Skeletal muscle tissue (tissue), 3 donors: ENCODE measurements at regions not wholly inside any gene's neighbourhood (a gene's known extent, or its start where the extent isn't known, plus 50 kb on each side); places are given as distances from the start of the nearest gene placed in this dataset.

ENCODE experiments used
- H3K27ac ChIP-seq: one replicate; pipeline ENCODE4 v1.7.0; 2013; ENCODE audit warnings: mild to moderate bottlenecking, low read depth, low read length, inconsistent platforms
- H3K27me3 ChIP-seq, 3 donors: one replicate each; pipeline ENCODE4 v1.7.0; 2013; ENCODE audit warnings: low read length in 3 of 3; ENCODE audit not compliant: control insufficient read depth in 3 of 3, insufficient read depth in 3 of 3
- H3K36me3 ChIP-seq, 3 donors: one replicate each; pipeline ENCODE4 v1.7.0; 2013; ENCODE audit warnings: low read length in 3 of 3; ENCODE audit not compliant: control insufficient read depth in 3 of 3, insufficient read depth in 3 of 3
- H3K4me1 ChIP-seq, 3 donors: one replicate each; pipeline ENCODE4 v1.7.0; 2013; ENCODE audit warnings: low read length in 3 of 3, mild to moderate bottlenecking in 3 of 3; ENCODE audit not compliant: control insufficient read depth in 3 of 3, insufficient read depth in 3 of 3
- H3K4me3 ChIP-seq, 3 donors: one replicate each; pipeline ENCODE4 v1.7.0; 2013; ENCODE audit warnings: low read length in 3 of 3
- H3K9ac ChIP-seq, 3 donors: one replicate each; pipeline ENCODE4 v1.7.0; 2013; ENCODE audit warnings: low read length in 3 of 3, mild to moderate bottlenecking in 3 of 3, moderate library complexity in 2 of 3, low read depth in 1 of 3
- H3K9me3 ChIP-seq, 3 donors: one replicate each; pipeline ENCODE4 v1.7.0; 2013; ENCODE audit warnings: low read length in 3 of 3; ENCODE audit not compliant: control insufficient read depth in 3 of 3
- donor health status: Osteomylitis.

DNA sequence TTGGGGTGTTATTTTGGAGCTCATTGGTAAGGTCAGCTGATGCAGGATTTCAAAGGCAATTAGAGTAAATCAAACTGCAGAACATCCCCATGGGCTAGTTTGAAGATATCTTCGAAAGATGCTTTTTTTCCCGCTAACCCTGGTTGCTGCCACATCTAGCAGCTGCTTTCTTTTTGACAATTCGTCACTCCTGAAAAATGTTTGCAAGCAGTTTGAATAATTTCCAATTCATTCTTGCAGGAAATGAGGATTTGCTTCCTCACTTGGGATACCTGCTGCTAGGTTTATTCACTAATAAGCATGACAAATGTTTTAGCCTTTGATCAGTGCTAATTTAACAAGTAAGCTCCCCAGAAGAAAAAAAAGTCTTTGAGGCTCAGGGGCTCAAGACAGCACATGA is 649.6 kb upstream of the RORB start:
- Histone ChIP-seq H3K27ac (no peak overlapping the region), H3K9me3 (no peaks in the 10 kb centered on the region), H3K36me3 (no peaks in the 10 kb centered on the region), H3K9ac (no peak overlapping the region), H3K4me3 (no peak overlapping the region), H3K4me1 (no peaks in the 10 kb centered on the region), H3K27me3 (no peaks in the 10 kb centered on the region)

DNA sequence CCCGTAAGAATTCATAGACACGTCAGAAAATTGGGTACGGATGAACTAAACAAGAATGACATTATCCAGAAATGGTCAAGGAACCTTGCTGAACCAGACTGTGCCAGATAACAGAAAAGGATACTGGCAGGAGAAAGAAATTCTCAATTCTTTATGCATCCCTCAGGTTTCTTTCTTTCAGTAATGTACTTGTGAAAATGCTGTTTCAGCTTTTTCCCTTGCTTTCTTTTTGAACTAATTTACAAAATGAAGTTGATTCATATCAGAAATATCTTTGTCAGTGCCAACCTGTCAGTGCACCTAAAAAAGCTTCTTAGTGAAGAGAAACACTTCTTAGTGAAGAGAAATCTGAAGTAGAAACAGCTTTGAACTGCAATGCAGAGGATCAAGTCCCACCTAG is 643.6 kb upstream of the RORB start:
- no peaks in the 10 kb centered on the region for H3K9me3 ChIP-seq
- no peaks in the 10 kb centered on the region for H3K36me3 ChIP-seq
- no peaks in the 10 kb centered on the region for H3K4me1 ChIP-seq

GRCh38 chr9:73855206-73855605 is 641.9 kb upstream of the RORB start:
- no peaks in the 10 kb centered on the region for H3K9me3 ChIP-seq
- no peaks in the 10 kb centered on the region for H3K4me1 ChIP-seq
- H3K36me3 ChIP-seq = no peaks in the 10 kb centered on the region
- no peaks in the 10 kb centered on the region for H3K27me3 ChIP-seq
- no peak overlapping the region for H3K9ac ChIP-seq
- H3K4me3 ChIP-seq = no peak overlapping the region
- no peak overlapping the region for H3K27ac ChIP-seq

More for the DNA sequence above, 643.6 kb upstream of the RORB start:
- H3K27me3 ChIP-seq = no peaks in the 10 kb centered on the region
- no peak overlapping the region for H3K4me3 ChIP-seq
- H3K27ac ChIP-seq = no peak overlapping the region
- H3K9ac ChIP-seq = no peak overlapping the region

GRCh38 chr9:73863924-73864323 is 633.2 kb upstream of the RORB start:
- Histone ChIP-seq H3K4me1 (no peaks in the 10 kb centered on the region), H3K9me3 (no peaks in the 10 kb centered on the region), H3K36me3 (no peaks in the 10 kb centered on the region)

GRCh38 chr9:73866451-73866850 is 630.7 kb upstream of the RORB start:
- H3K27ac ChIP-seq = no peak overlapping the region
- no peaks in the 10 kb centered on the region for H3K27me3 ChIP-seq
- no peaks in the 10 kb centered on the region for H3K36me3 ChIP-seq
- H3K4me1 ChIP-seq = no peaks in the 10 kb centered on the region
- no peaks in the 10 kb centered on the region for H3K9me3 ChIP-seq
- H3K4me3 ChIP-seq = no peak overlapping the region
- H3K9ac ChIP-seq = no peak overlapping the region

More at GRCh38 chr9:73863924-73864323, 633.2 kb upstream of the RORB start:
- H3K9ac ChIP-seq = no peak overlapping the region
- H3K4me3 ChIP-seq = no peak overlapping the region
- H3K27me3 ChIP-seq = no peaks in the 10 kb centered on the region
- H3K27ac ChIP-seq = no peak overlapping the region

DNA sequence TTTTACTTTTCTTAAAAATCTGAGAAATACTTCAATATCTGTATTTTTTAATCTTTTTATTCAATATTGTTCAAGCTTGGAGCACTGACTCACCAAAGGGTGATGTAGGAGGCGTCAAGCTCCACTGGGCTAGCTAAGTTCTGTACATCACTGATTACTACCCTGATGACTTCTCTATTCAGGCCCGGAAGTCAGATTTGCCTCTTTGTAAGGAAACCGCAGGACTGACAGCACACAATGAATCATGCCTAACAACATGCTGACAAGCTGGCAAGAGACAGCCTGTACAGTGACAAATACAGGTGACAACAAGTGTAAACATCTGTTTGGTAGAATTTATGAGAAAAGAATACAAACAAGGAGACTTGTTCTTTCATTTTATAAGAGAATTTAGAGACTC is 627.9 kb upstream of the RORB start:
- Histone ChIP-seq H3K9me3 (no peaks in the 10 kb centered on the region), H3K4me1 (no peaks in the 10 kb centered on the region), H3K4me3 (no peak overlapping the region), H3K36me3 (no peaks in the 10 kb centered on the region), H3K27ac (no peak overlapping the region), H3K9ac (no peak overlapping the region), H3K27me3 (peaks cover 0 to 2% (median 0%) of the 10 kb centered on the region in 3 donors)

- H3K9ac ChIP-seq = no peak overlapping the region
- no peak overlapping the region for H3K27ac ChIP-seq
- no peaks in the 10 kb centered on the region for H3K9me3 ChIP-seq
- no peak overlapping the region for H3K4me3 ChIP-seq
- no peaks in the 10 kb centered on the region for H3K36me3 ChIP-seq
- H3K4me1 ChIP-seq = no peaks in the 10 kb centered on the region
- H3K27me3 ChIP-seq = peaks cover 0 to 2% (median 0%) of the 10 kb centered on the region in 3 donors
Measured at GRCh38 chr9:73871636-73872035, 625.5 kb upstream of the RORB start.

DNA sequence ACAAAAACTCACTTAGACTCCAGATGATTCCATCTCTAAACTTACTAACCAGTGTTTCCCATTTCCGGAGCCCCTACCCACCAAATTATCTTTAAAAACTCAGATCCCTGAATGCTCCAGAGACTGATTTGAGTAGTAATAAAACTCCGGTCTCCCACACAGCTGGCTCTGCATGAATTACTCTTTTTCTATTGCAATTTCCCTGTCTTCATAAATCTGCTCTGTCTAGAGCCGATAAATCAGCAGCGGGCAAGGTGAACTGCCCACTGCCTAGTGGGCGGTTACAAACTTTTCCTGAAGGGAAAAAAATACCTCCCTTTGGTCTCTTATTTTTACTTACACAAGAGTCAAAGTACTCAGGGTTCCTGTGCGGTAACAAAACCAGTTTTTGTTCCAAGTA is 624.4 kb upstream of the RORB start:
- Histone ChIP-seq H3K27ac (no peak overlapping the region), H3K27me3 (peaks cover 0 to 2% (median 0%) of the 10 kb centered on the region in 3 donors), H3K36me3 (no peaks in the 10 kb centered on the region), H3K4me1 (no peaks in the 10 kb centered on the region), H3K9ac (no peak overlapping the region), H3K4me3 (no peak overlapping the region), H3K9me3 (no peaks in the 10 kb centered on the region)

GRCh38 chr9:73880101-73880500 is 617.0 kb upstream of the RORB start:
- Histone ChIP-seq H3K27ac (no peak overlapping the region), H3K9me3 (no peaks in the 10 kb centered on the region), H3K36me3 (no peaks in the 10 kb centered on the region), H3K9ac (no peak overlapping the region), H3K4me3 (no peak overlapping the region), H3K27me3 (no peaks in the 10 kb centered on the region), H3K4me1 (no peaks in the 10 kb centered on the region)

GRCh38 chr9:73889023-73889422 is 608.1 kb upstream of the RORB start:
- Histone ChIP-seq H3K4me1 (no peaks in the 10 kb centered on the region), H3K27ac (no peak overlapping the region), H3K9ac (no peak overlapping the region), H3K4me3 (no peak overlapping the region), H3K36me3 (no peaks in the 10 kb centered on the region), H3K27me3 (no peaks in the 10 kb centered on the region), H3K9me3 (no peaks in the 10 kb centered on the region)
